ENCODE measurements at regions not wholly inside any gene's neighbourhood (a gene's known extent, or its start where the extent isn't known, plus 50 kb on each side); places are given as distances from the start of the nearest gene placed in this dataset.
"Not testable (repeated sequence)": the region's sequence is repeated elsewhere in the genome, so short reads cannot be mapped to it uniquely, and the experiment has no call there.

- no peak for DNase-seq
These were observed 1032.8 kb downstream of the STPG2 start for GRCh38 chr4:97110506-97110905.

- DNase-seq = no peak
These were observed 1026.8 kb downstream of the STPG2 start for GRCh38 chr4:97116511-97116910.

GRCh38 chr4:97121493-97121892, 1021.8 kb downstream of the STPG2 start:
- DNase-seq = no peak

GRCh38 chr4:97123573-97123972, 1019.7 kb downstream of the STPG2 start:
- no peak for DNase-seq

- no peak for DNase-seq
These were observed 1010.8 kb downstream of the STPG2 start for GRCh38 chr4:97132435-97132834.

- DNase-seq = no peak
These were observed 1008.8 kb downstream of the STPG2 start for GRCh38 chr4:97134456-97134855.

- DNase-seq = no peak
These were observed 1003.5 kb downstream of the STPG2 start for GRCh38 chr4:97139791-97140190.

GRCh38 chr4:97140545-97140944, 1002.7 kb downstream of the STPG2 start:
- DNase-seq = no peak

- DNase-seq = not testable (repeated sequence)
These were observed 1001.9 kb downstream of the STPG2 start for GRCh38 chr4:97141332-97141731.

GRCh38 chr4:97142410-97142809, 1000.9 kb downstream of the STPG2 start:
- DNase-seq = no peak

- DNase-seq = no peak
These were observed 1000.4 kb downstream of the STPG2 start for GRCh38 chr4:97142893-97143292.

GRCh38 chr4:97144199-97144598, 999.1 kb downstream of the STPG2 start:
- no peak for DNase-seq

GRCh38 chr4:97150966-97151365, 992.3 kb downstream of the STPG2 start:
- no peak for DNase-seq

GRCh38 chr4:97152149-97152548, 991.1 kb downstream of the STPG2 start:
- DNase-seq = no peak

GRCh38 chr4:97153042-97153441, 990.2 kb downstream of the STPG2 start:
- no peak for DNase-seq

GRCh38 chr4:97159625-97160024, 983.7 kb downstream of the STPG2 start:
- DNase-seq = no peak

- no peak for DNase-seq
These were observed 958.0 kb downstream of the STPG2 start for GRCh38 chr4:97185233-97185632.

- DNase-seq = no peak
These were observed 946.2 kb downstream of the STPG2 start for GRCh38 chr4:97197106-97197505.

GRCh38 chr4:97208749-97209148, 934.5 kb downstream of the STPG2 start:
- DNase-seq = no peak

- no peak for DNase-seq
These were observed 927.8 kb downstream of the STPG2 start for GRCh38 chr4:97215409-97215941.

- no peak for DNase-seq
These were observed 927.2 kb downstream of the STPG2 start for GRCh38 chr4:97216046-97216445.

- no peak for DNase-seq
These were observed 907.8 kb downstream of the STPG2 start for GRCh38 chr4:97235521-97235920.

GRCh38 chr4:97238956-97239666, 904.2 kb downstream of the STPG2 start:
- DNase-seq = no peak

- DNase-seq = no peak
These were observed 903.6 kb downstream of the STPG2 start for GRCh38 chr4:97239667-97239997.

- DNase-seq = no peak
These were observed 890.6 kb downstream of the STPG2 start for GRCh38 chr4:97252615-97253154.
